Vagina (tissue), 2 donors: ENCODE measurements at regions not wholly inside any gene's neighbourhood (a gene's known extent, or its start where the extent isn't known, plus 50 kb on each side); places are given as distances from the start of the nearest gene placed in this dataset.

Experiments used
- POLR2A ChIP-seq, 2 donors: fragments of 450-650 bp; IDR thresholded peaks; one replicate each; pipeline ENCODE4 v1.6.1; 2017; ENCODE audit warnings: antibody characterized with exemption in 2 of 2, mild to moderate bottlenecking in 2 of 2, moderate library complexity in 2 of 2
- POLR2AphosphoS5 ChIP-seq, 2 donors: sonication (generic); formaldehyde crosslinking; IDR thresholded peaks; one replicate each; pipeline ENCODE4 v1.9.0; 2017; ENCODE audit warnings: antibody characterized with exemption in 2 of 2, mild to moderate bottlenecking in 2 of 2, low read depth in 1 of 2; ENCODE audit not compliant: insufficient read depth in 1 of 2
- TF ChIP-seq, protein P1 (sequence below), 3 experiments: fragments of 450-650 bp in 2 of 3; fragments of 200-600 bp in 1 of 3; sonication (generic) in 1 of 3; IDR thresholded peaks; one replicate each; pipeline ENCODE4 v1.5.1; 2017 to 2019; ENCODE audit warnings: antibody characterized with exemption in 3 of 3, mild to moderate bottlenecking in 2 of 3, moderate library complexity in 2 of 3

DNA sequence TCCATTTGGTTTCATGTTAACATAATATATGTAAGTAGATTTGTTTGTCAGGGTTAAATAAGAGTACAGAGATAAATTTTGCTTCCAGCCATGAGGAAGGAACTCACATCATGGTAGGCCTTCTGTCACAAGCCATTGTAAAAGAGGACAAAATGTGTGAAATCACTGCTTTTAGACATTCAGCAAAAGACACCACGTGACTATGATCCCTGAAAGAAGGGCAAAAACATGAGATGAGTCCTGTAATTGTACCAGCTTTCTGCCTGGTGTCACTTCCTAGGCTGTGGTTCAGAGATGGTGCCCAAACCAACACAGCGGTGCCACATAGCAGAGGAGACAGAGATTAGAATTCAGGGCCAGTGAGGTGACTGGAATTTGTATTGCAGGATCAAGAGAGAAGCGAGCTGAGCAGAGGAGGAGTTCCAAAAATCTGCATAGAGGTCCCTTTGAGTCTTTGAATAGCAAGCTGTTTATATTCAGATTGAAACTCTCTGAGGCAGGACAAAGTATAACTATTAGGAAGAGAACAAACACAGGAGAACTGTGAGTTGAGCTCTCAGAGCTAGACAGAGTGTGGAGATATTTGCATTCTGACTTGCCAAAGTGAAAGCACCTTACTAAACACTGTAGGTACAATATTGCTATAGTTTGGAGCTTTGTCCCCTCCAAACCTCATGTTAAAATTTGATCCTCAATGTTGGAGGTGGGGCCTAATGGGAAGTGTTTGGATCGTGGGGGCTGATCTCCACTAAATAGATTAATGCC is 52.6 kb upstream of the PDE7B start:
- TF ChIP-seq POLR2A (IDR thresholded peaks at IDR 0.05) = no peak
- TF ChIP-seq, protein P1, sequence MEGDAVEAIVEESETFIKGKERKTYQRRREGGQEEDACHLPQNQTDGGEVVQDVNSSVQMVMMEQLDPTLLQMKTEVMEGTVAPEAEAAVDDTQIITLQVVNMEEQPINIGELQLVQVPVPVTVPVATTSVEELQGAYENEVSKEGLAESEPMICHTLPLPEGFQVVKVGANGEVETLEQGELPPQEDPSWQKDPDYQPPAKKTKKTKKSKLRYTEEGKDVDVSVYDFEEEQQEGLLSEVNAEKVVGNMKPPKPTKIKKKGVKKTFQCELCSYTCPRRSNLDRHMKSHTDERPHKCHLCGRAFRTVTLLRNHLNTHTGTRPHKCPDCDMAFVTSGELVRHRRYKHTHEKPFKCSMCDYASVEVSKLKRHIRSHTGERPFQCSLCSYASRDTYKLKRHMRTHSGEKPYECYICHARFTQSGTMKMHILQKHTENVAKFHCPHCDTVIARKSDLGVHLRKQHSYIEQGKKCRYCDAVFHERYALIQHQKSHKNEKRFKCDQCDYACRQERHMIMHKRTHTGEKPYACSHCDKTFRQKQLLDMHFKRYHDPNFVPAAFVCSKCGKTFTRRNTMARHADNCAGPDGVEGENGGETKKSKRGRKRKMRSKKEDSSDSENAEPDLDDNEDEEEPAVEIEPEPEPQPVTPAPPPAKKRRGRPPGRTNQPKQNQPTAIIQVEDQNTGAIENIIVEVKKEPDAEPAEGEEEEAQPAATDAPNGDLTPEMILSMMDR (IDR thresholded peaks at IDR 0.05) = no peak
- no peak for TF ChIP-seq POLR2AphosphoS5 (IDR thresholded peaks at IDR 0.05; ENCODE audit: insufficient read depth in 1 of 2, low read depth in 1 of 2)
